ENCODE measurements at regions not wholly inside any gene's neighbourhood (a gene's known extent, or its start where the extent isn't known, plus 50 kb on each side); places are given as distances from the start of the nearest gene placed in this dataset.

GRCh38 chr6:121510568-121511177, 75.2 kb downstream of the GJA1 start:
- no peak for DNase-seq (ENCODE audit: extremely low spot score)
- ChIA-PET POLR2A (no interaction called here), CTCF (interaction anchor here (1.1 to 1.3 kb wide), 2 partner anchors 12 to 13 kb away, joined by 3 to 4 read pairs; no protein-coding TSS in a partner anchor)
- no peak for TF ChIP-seq CTCF (IDR thresholded peaks at IDR 0.05; ENCODE audit: control extremely low read depth, extremely low read depth, low read depth, missing control alignments)

- TF ChIP-seq CTCF (IDR thresholded peaks at IDR 0.05; ENCODE audit: control extremely low read depth, extremely low read depth, low read depth, missing control alignments) = no peak
- POLR2A ChIA-PET = no interaction called here
- CTCF ChIA-PET = interaction anchor here (1.5 kb wide), 2 partner anchors 8 to 11 kb away, joined by 3 to 5 read pairs; no protein-coding TSS in a partner anchor
- DNase-seq (ENCODE audit: extremely low spot score) = no peak
These were observed 80.3 kb downstream of the GJA1 start for GRCh38 chr6:121515630-121516265.

GRCh38 chr6:121516331-121516730, 80.9 kb downstream of the GJA1 start:
- no peak for TF ChIP-seq CTCF (IDR thresholded peaks at IDR 0.05; ENCODE audit: control extremely low read depth, extremely low read depth, low read depth, missing control alignments)
- ChIA-PET CTCF (interaction anchor here (1.5 kb wide), 1 partner anchor 12 kb away, joined by 3 read pairs; no protein-coding TSS in a partner anchor), POLR2A (no interaction called here)
- no peak for DNase-seq (ENCODE audit: extremely low spot score)

- ChIA-PET CTCF (no interaction called here), POLR2A (no interaction called here)
- DNase-seq (ENCODE audit: extremely low spot score) = no peak
- no peak for TF ChIP-seq CTCF (IDR thresholded peaks at IDR 0.05; ENCODE audit: control extremely low read depth, extremely low read depth, low read depth, missing control alignments)
These were observed 85.1 kb downstream of the GJA1 start for GRCh38 chr6:121520337-121521163.

GRCh38 chr6:121521164-121521555, 85.7 kb downstream of the GJA1 start:
- CTCF ChIA-PET = interaction anchor here (1.8 kb wide), 1 partner anchor 10 kb away, joined by 4 read pairs; no protein-coding TSS in a partner anchor
- DNase-seq (ENCODE audit: extremely low spot score) = no peak
- TF ChIP-seq CTCF (IDR thresholded peaks at IDR 0.05; ENCODE audit: control extremely low read depth, extremely low read depth, low read depth, missing control alignments) = no peak
- POLR2A ChIA-PET = no interaction called here

- DNase-seq (ENCODE audit: extremely low spot score) = no peak
These were observed 86.8 kb downstream of the GJA1 start for GRCh38 chr6:121522265-121522664.

More at GRCh38 chr6:121522265-121522664, 86.8 kb downstream of the GJA1 start:
- ChIA-PET POLR2A (no interaction called here), CTCF (interaction anchor here (0.8 to 1.8 kb wide), 4 partner anchors 9 to 17 kb away, joined by 3 to 5 read pairs (median 4); no protein-coding TSS in a partner anchor)
- no peak for TF ChIP-seq CTCF (IDR thresholded peaks at IDR 0.05; ENCODE audit: control extremely low read depth, extremely low read depth, low read depth, missing control alignments)
